Keratinocyte (primary cell): ENCODE measurements at regions not wholly inside any gene's neighbourhood (a gene's known extent, or its start where the extent isn't known, plus 50 kb on each side); places are given as distances from the start of the nearest gene placed in this dataset.

Source experiments
- DNase-seq: peaks from one replicate; pipeline ENCODE4 v3.0.0-alpha.2; 2011; ENCODE audit warnings: low read depth, missing footprints, low spot score
- FAIRE-seq: peaks from 2 replicates; lab custom pipeline; 2011; peaks lifted over from hg19 to GRCh38; lab: Jason Lieb, UNC
- H2AFZ ChIP-seq: 2 replicates; pipeline ENCODE4 v1.6.0; 2012; ENCODE audit warnings: low read length, control low read depth, inconsistent platforms; ENCODE audit not compliant: control insufficient read depth
- H3K27ac ChIP-seq: 2 replicates; pipeline ENCODE4 v1.5.1; 2011; ENCODE audit warnings: low read length; ENCODE audit not compliant: control insufficient read depth, insufficient read depth
- H3K27me3 ChIP-seq: 3 replicates; pipeline ENCODE4 v1.6.0; 2011; ENCODE audit warnings: low read length; ENCODE audit not compliant: control insufficient read depth, insufficient read depth; ENCODE audit errors: extremely low read depth
- H3K36me3 ChIP-seq, 2 experiments: 2 replicates in 1 of 2; 3 replicates in 1 of 2; pipeline ENCODE4 v1.5.1; 2011; ENCODE audit warnings: low read length in 2 of 2, mild to moderate bottlenecking in 1 of 2; ENCODE audit not compliant: control insufficient read depth in 2 of 2, insufficient read depth in 2 of 2; ENCODE audit errors: extremely low read depth in 1 of 2
- H3K4me1 ChIP-seq: 3 replicates; pipeline ENCODE4 v1.5.1; 2011; ENCODE audit warnings: low read length; ENCODE audit not compliant: control insufficient read depth, insufficient read depth; ENCODE audit errors: extremely low read depth
- H3K4me2 ChIP-seq: 3 replicates; pipeline ENCODE4 v1.6.0; 2011; ENCODE audit warnings: low read depth, low read length; ENCODE audit not compliant: control insufficient read depth, insufficient read depth; ENCODE audit errors: extremely low read depth
- H3K4me3 ChIP-seq, 3 experiments: fragments of 200-600 bp in 1 of 3; sonication (generic) in 1 of 3; 2 replicates in 2 of 3; 3 replicates in 1 of 3; pipeline ENCODE4 v1.5.1; 2011 to 2016; ENCODE audit warnings: low read length in 3 of 3, mild to moderate bottlenecking in 3 of 3, control low read depth in 2 of 3, inconsistent platforms in 1 of 3, low read depth in 1 of 3, mixed read lengths in 1 of 3, mixed run types in 1 of 3, moderate library complexity in 1 of 3; ENCODE audit not compliant: control insufficient read depth in 2 of 3, insufficient read depth in 2 of 3; ENCODE audit errors: extremely low read depth in 1 of 3
- H3K79me2 ChIP-seq: 2 replicates; pipeline ENCODE4 v1.6.0; 2012; ENCODE audit warnings: low read length; ENCODE audit not compliant: control insufficient read depth, insufficient read depth
- H3K9ac ChIP-seq: 3 replicates; pipeline ENCODE4 v1.6.0; 2011; ENCODE audit warnings: low read length; ENCODE audit not compliant: control insufficient read depth, insufficient read depth; ENCODE audit errors: extremely low read depth
- H3K9me1 ChIP-seq: 3 replicates; pipeline ENCODE4 v1.6.0; 2011; ENCODE audit warnings: low read length; ENCODE audit not compliant: control insufficient read depth, insufficient read depth; ENCODE audit errors: extremely low read depth
- H3K9me3 ChIP-seq: 2 replicates; pipeline ENCODE4 v1.5.1; 2012; ENCODE audit warnings: low read depth, low read length; ENCODE audit not compliant: control insufficient read depth
- H4K20me1 ChIP-seq: 3 replicates; pipeline ENCODE4 v1.6.0; 2011; ENCODE audit warnings: low read length; ENCODE audit not compliant: control insufficient read depth, insufficient read depth; ENCODE audit errors: extremely low read depth
- CTCF ChIP-seq, 3 experiments: IDR thresholded peaks in 1 of 3; conservative IDR thresholded peaks in 1 of 3; optimal IDR thresholded peaks in 1 of 3; 2 replicates in 2 of 3; 3 replicates in 1 of 3; pipeline versions ENCODE3 to v1.5.1; 2011; ENCODE audit warnings: low read length in 3 of 3, mild to moderate bottlenecking in 3 of 3, moderate library complexity in 2 of 3, control low read depth in 1 of 3, inconsistent platforms in 1 of 3; ENCODE audit not compliant: insufficient read depth in 2 of 3; ENCODE audit errors: extremely low read depth in 1 of 3
- EZH2 ChIP-seq: IDR thresholded peaks from one replicate; pipeline ENCODE4 v1.6.1; 2012; ENCODE audit warnings: inconsistent platforms, mild to moderate bottlenecking, low read length, moderate library complexity
- dilution Hi-C: fragments of 300-500 bp; cut with MboI; formaldehyde crosslinking; loops from one replicate; pipeline ENCODE4 v1.7.0; 2020; ENCODE audit warnings: low sequenced_read_pairs; ENCODE audit not compliant: extremely low pct_ligation_motif_present

GRCh38 chr2:240323601-240324291 is 111.7 kb upstream of the GPC1 start:
- Histone ChIP-seq H3K9me3 (no peaks in the 10 kb centered on the region), H3K79me2 (no peaks in the 10 kb centered on the region), H3K9ac (no peak overlapping the region), H4K20me1 (no peaks in the 10 kb centered on the region), H3K4me3 (no peak overlapping the region), H3K36me3 (no peaks in the 10 kb centered on the region), H3K4me2 (no peak overlapping the region), H2AFZ (no peak overlapping the region), H3K4me1 (peaks cover 28% of the 10 kb centered on the region), H3K27ac (no peak overlapping the region), H3K27me3 (peaks cover 7% of the 10 kb centered on the region), H3K9me1 (peaks cover 2% of the 10 kb centered on the region)
- no peak for DNase-seq
- no peak for FAIRE-seq
- TF ChIP-seq CTCF (optimal IDR thresholded peaks at IDR 0.05 in 1 of 3, IDR thresholded peaks at IDR 0.05 in 1 of 3, conservative IDR thresholded peaks at IDR 0.05 in 1 of 3; ENCODE audit: extremely low read depth in 1 of 3, insufficient read depth in 2 of 3, low read length in 3 of 3) (no peak), EZH2 (no peak)
- dilution Hi-C loops, result no loop called here

- Histone ChIP-seq H3K4me1 (peaks cover 28% of the 10 kb centered on the region), H2AFZ (peak overlapping the region; percentile 69)
- DNase-seq, result no peak
Measured at GRCh38 chr2:240324312-240325015, 111.0 kb upstream of the GPC1 start.

More at GRCh38 chr2:240324312-240325015, 111.0 kb upstream of the GPC1 start:
- no peaks in the 10 kb centered on the region for H3K9me3 ChIP-seq
- no peak overlapping the region for H3K9ac ChIP-seq
- H3K36me3 ChIP-seq, result no peaks in the 10 kb centered on the region
- H4K20me1 ChIP-seq, result no peaks in the 10 kb centered on the region
- H3K79me2 ChIP-seq, result no peaks in the 10 kb centered on the region
- TF ChIP-seq EZH2 (no peak), CTCF (optimal IDR thresholded peaks at IDR 0.05 in 1 of 3, IDR thresholded peaks at IDR 0.05 in 1 of 3, conservative IDR thresholded peaks at IDR 0.05 in 1 of 3; ENCODE audit: extremely low read depth in 1 of 3, insufficient read depth in 2 of 3, low read length in 3 of 3) (no peak)
- no peak overlapping the region for H3K4me3 ChIP-seq
- H3K27me3 ChIP-seq, result no peaks in the 10 kb centered on the region
- H3K4me2 ChIP-seq, result no peak overlapping the region
- no peak overlapping the region for H3K27ac ChIP-seq
- dilution Hi-C loops, result no loop called here
- peak; percentile 67 for FAIRE-seq
- H3K9me1 ChIP-seq, result peaks cover 2% of the 10 kb centered on the region
